HepG2 (cell line): ENCODE measurements at regions not wholly inside any gene's neighbourhood (a gene's known extent, or its start where the extent isn't known, plus 50 kb on each side); places are given as distances from the start of the nearest gene placed in this dataset.

ENCODE experiments used
- ATAC-seq: fragments of 200-7000 bp; cut with Tn5 transposase; 3 replicates; pipeline ENCODE4 v1.9.1; 2020; ENCODE audit warnings: mild to moderate bottlenecking, moderate library complexity
- BruUV-seq: library from RNA; stranded (reverse); fragments of 400-500 nt; replicated peaks from 2 replicates; lab custom pipeline; 2021; lab: Mats Ljungman, UMichigan
- CTCF ChIA-PET: fragments of 300-600 bp; formaldehyde crosslinking; extraction: SDS; loops from one replicate; lab custom pipeline; 2021; ENCODE audit warnings: low total read pairs, inconsistent platforms, low intra/inter-chr PET ratio; lab: Yijun Ruan, JAX
- POLR2A ChIA-PET: fragments of 350-600 bp; sonication (Branson Sonifier 250); formaldehyde crosslinking; loops from one replicate; lab custom pipeline; 2020; ENCODE audit warnings: antibody characterized with exemption, inconsistent platforms; lab: Yijun Ruan, JAX
- DNase-seq: peaks from one replicate; pipeline ENCODE4 v3.0.0-alpha.2; 2015; ENCODE audit warnings: low spot score
- FAIRE-seq: peaks from 3 replicates; lab custom pipeline; 2011; peaks lifted over from hg19 to GRCh38; lab: Jason Lieb, UNC
- H2AFZ ChIP-seq: one replicate; pipeline ENCODE4 v1.6.1; 2011; ENCODE audit warnings: low read length, inconsistent platforms
- H3K27ac ChIP-seq: fragments of 300-600 bp; 3 replicates; pipeline ENCODE4 v1.8.0; 2011; ENCODE audit warnings: mixed run types, mild to moderate bottlenecking, mixed read lengths, low read length, inconsistent platforms; ENCODE audit not compliant: insufficient read depth; ENCODE audit errors: extremely low read length
- H3K27me3 ChIP-seq, 2 experiments: fragments of 200-600 bp in 1 of 2; 2 replicates in 1 of 2; 3 replicates in 1 of 2; pipeline versions ENCODE4 v1.6.0 to v1.8.0; 2011; ENCODE audit warnings: low read length in 2 of 2, mild to moderate bottlenecking in 2 of 2, moderate library complexity in 2 of 2, inconsistent platforms in 1 of 2; ENCODE audit not compliant: insufficient read depth in 2 of 2, control insufficient read depth in 1 of 2
- H3K36me3 ChIP-seq, 2 experiments: fragments of 200-600 bp in 1 of 2; replicated peaks in 1 of 2; 2 replicates in 1 of 2; 3 replicates in 1 of 2; pipeline versions ENCODE4 v1.5.1 to v1.8.0; 2011; ENCODE audit warnings: low read length in 2 of 2, inconsistent platforms in 1 of 2; ENCODE audit not compliant: insufficient read depth in 2 of 2, control insufficient read depth in 1 of 2
- H3K4me1 ChIP-seq: 2 replicates; pipeline ENCODE4 v1.5.1; 2012; ENCODE audit warnings: low read length, inconsistent platforms; ENCODE audit not compliant: insufficient read depth
- H3K4me2 ChIP-seq: 2 replicates; pipeline ENCODE4 v1.6.0; 2011; ENCODE audit warnings: low read depth, low read length, inconsistent platforms
- H3K4me3 ChIP-seq, 3 experiments: fragments of 200-600 bp in 1 of 3; sonication (generic), shearing (Covaris generic) in 1 of 3; replicated peaks in 1 of 3; 2 replicates each; pipeline ENCODE4 v1.5.1; 2011 to 2016; ENCODE audit warnings: low read length in 3 of 3, inconsistent platforms in 2 of 3, low read depth in 2 of 3, mild to moderate bottlenecking in 2 of 3, control low read depth in 1 of 3, mixed read lengths in 1 of 3; ENCODE audit not compliant: insufficient read depth in 1 of 3
- H3K79me2 ChIP-seq: one replicate; pipeline ENCODE4 v1.6.1; 2011; ENCODE audit warnings: low read length, inconsistent platforms; ENCODE audit not compliant: insufficient read depth
- H3K9ac ChIP-seq: 2 replicates; pipeline ENCODE4 v1.6.0; 2011; ENCODE audit warnings: mild to moderate bottlenecking, low read depth, low read length, inconsistent platforms; ENCODE audit not compliant: insufficient read depth
- H3K9me3 ChIP-seq: 2 replicates; pipeline ENCODE4 v1.5.1; 2012; ENCODE audit warnings: mild to moderate bottlenecking, low read length
- H4K20me1 ChIP-seq: 2 replicates; pipeline ENCODE4 v1.6.0; 2011; ENCODE audit warnings: inconsistent platforms, mild to moderate bottlenecking, low read length, moderate library complexity; ENCODE audit not compliant: insufficient read depth
- CHCHD3 ChIP-seq: sonication (generic); formaldehyde crosslinking; IDR thresholded peaks from 2 replicates; pipeline ENCODE4 v1.8.0; 2022; ENCODE audit warnings: mild to moderate bottlenecking, missing genetic modification reagents, moderate library complexity
- DMAP1 ChIP-seq: IDR thresholded peaks from 2 replicates; pipeline ENCODE4 v1.6.1; 2016
- MAFF ChIP-seq: IDR thresholded peaks from 2 replicates; pipeline ENCODE4 v1.6.1; 2011; ENCODE audit warnings: low read depth, low read length, improper control_type of control experiment
- MAFK ChIP-seq, 2 experiments: IDR thresholded peaks in 1 of 2; conservative IDR thresholded peaks in 1 of 2; 2 replicates each; pipeline ENCODE4 v1.6.1; 2011; ENCODE audit warnings: improper control_type of control experiment in 2 of 2, low read length in 2 of 2
- NFIC ChIP-seq: IDR thresholded peaks from 2 replicates; pipeline ENCODE4 v1.6.1; 2012; ENCODE audit warnings: mild to moderate bottlenecking, low read length, inconsistent platforms
- PATZ1 ChIP-seq: sonication (generic); formaldehyde crosslinking; IDR thresholded peaks from 2 replicates; pipeline ENCODE4 v1.4.0; 2020; ENCODE audit warnings: missing genetic modification reagents
- STAG1 ChIP-seq: sonication (generic); formaldehyde crosslinking; IDR thresholded peaks from 2 replicates; pipeline ENCODE4 v1.4.0; 2020; ENCODE audit warnings: missing genetic modification reagents
- ZNF574 ChIP-seq: sonication (generic); formaldehyde crosslinking; IDR thresholded peaks from 2 replicates; pipeline ENCODE4 v1.4.0; 2020; ENCODE audit warnings: missing genetic modification reagents
- ZXDC ChIP-seq: sonication (generic); formaldehyde crosslinking; IDR thresholded peaks from 2 replicates; pipeline ENCODE4 v1.5.0; 2020; ENCODE audit warnings: mild to moderate bottlenecking, missing genetic modification reagents
- WGBS: methylation state at CpG from one replicate; pipeline ENCODE4 v1.1.6; 2017; ENCODE audit warnings: low lambda C conversion rate; 5-methylcytosine and 5-hydroxymethylcytosine counted together
- in situ Hi-C: cut with HindIII; loops from 2 replicates; pipeline ENCODE4 v1.10.0; 2017; ENCODE audit warnings: low pct_unique_long_range_greater_than_20kb; ENCODE audit not compliant: extremely low pct_ligation_motif_present
- intact Hi-C: fragments of 100-400 bp; cut with micrococcal nuclease; formaldehyde crosslinking; loops from one replicate; pipeline ENCODE4 v1.10.0; 2022; ENCODE audit not compliant: unreplicated experiment
- TF ChIP-seq, protein P1 (sequence below): sonication (generic); formaldehyde crosslinking; IDR thresholded peaks from 2 replicates; pipeline ENCODE4 v1.5.0; 2020; ENCODE audit warnings: mild to moderate bottlenecking, missing genetic modification reagents, moderate library complexity

DNA sequence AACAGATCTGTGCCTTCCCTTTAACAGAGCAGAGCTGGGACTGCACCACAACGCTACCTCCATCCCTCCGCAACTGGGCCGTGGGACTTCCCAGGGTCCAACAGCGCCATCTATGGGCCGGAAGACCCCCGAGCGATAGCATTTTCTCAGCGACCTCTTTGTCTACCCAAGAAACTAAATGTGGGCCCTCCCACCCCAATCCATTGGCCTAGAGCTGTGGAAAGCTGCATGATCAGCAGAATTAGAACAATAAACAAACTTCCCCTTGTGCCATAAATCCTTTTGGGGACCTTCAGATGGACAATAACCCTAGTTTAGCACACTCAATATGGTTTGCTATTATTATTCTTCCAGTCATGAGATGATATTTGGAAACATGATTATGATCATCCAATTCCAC is 74.8 kb upstream of the NTRK3 start:
- peak; percentile 86 for ATAC-seq
- intact Hi-C loops (no loop called here), in situ Hi-C loops (no loop called here)
- Histone ChIP-seq H3K9me3 (no peaks in the 10 kb centered on the region), H3K9ac (no peak overlapping the region), H3K27ac (no peak overlapping the region), H4K20me1 (no peaks in the 10 kb centered on the region), H3K4me2 (no peak overlapping the region), H2AFZ (no peak overlapping the region), H3K27me3 (peaks cover 0 to 5% of the 10 kb centered on the region in 2 experiments; a peak in 1 of 5 replicates), H3K79me2 (no peaks in the 10 kb centered on the region), H3K4me1 (no peaks in the 10 kb centered on the region)
- ChIA-PET CTCF (no interaction called here), POLR2A (no interaction called here)
- FAIRE-seq = peak; percentile 53
- TF ChIP-seq MAFF = peak; percentile 72
- no peak for TF ChIP-seq NFIC
- no peak for TF ChIP-seq DMAP1 (CRISPR knock-in tag)
- TF ChIP-seq ZXDC = no peak
- TF ChIP-seq PATZ1 (CRISPR knock-in tag) = no peak
- TF ChIP-seq MAFK (conservative IDR thresholded peaks at IDR 0.05 in 1 of 2, IDR thresholded peaks at IDR 0.05 in 1 of 2; ENCODE audit: low read length in 2 of 2) = peak; percentile 81; a peak in 3 of 4 replicates
- TF ChIP-seq CHCHD3 = no peak
- TF ChIP-seq ZNF574 (CRISPR knock-in tag) = peak; percentile 94
- TF ChIP-seq STAG1 (CRISPR knock-in tag) = peak; percentile 17; the same call in 1 of the 2 replicates
- TF ChIP-seq, protein P1, sequence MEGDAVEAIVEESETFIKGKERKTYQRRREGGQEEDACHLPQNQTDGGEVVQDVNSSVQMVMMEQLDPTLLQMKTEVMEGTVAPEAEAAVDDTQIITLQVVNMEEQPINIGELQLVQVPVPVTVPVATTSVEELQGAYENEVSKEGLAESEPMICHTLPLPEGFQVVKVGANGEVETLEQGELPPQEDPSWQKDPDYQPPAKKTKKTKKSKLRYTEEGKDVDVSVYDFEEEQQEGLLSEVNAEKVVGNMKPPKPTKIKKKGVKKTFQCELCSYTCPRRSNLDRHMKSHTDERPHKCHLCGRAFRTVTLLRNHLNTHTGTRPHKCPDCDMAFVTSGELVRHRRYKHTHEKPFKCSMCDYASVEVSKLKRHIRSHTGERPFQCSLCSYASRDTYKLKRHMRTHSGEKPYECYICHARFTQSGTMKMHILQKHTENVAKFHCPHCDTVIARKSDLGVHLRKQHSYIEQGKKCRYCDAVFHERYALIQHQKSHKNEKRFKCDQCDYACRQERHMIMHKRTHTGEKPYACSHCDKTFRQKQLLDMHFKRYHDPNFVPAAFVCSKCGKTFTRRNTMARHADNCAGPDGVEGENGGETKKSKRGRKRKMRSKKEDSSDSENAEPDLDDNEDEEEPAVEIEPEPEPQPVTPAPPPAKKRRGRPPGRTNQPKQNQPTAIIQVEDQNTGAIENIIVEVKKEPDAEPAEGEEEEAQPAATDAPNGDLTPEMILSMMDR (CRISPR knock-in tag) = peak; percentile 76
- TF ChIP-seq, all 625 proteins: peak for 5
- BruUV-seq = no TSS peak
- Histone ChIP-seq H3K36me3 (no peaks in the 10 kb centered on the region), H3K4me3 (no peak overlapping the region)
- 28% methylated on average over 3 of the region's 8 CpGs for WGBS
- peak; percentile 29 for DNase-seq
